Fibroblast of skin of left quadriceps (primary cell): ENCODE measurements at regions not wholly inside any gene's neighbourhood (a gene's known extent, or its start where the extent isn't known, plus 50 kb on each side); places are given as distances from the start of the nearest gene placed in this dataset.

ENCODE experiments used
- DNase-seq, 2 experiments: peaks; one replicate each; pipeline ENCODE4 v3.0.0-alpha.2; 2013; ENCODE audit warnings: low read depth in 2 of 2

DNA sequence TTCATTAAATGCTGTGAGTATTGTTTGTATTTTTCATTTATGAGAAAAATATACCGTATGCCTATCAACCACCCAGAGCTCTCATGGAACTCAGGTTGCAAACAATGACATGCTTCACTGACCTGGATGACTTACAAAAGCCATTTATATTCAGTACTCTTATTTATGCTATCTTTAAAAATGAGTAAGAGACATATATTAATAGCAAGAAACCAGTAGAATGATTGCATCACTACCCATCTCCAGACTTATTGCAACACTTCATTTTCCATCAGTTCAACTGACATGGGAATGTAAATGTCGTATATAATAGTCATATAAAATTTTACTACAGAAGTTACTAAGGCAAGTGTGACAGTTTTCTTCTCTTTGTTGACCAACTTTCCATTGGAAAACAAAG, 69.1 kb downstream of the OTP start:
- no peak for DNase-seq

DNA sequence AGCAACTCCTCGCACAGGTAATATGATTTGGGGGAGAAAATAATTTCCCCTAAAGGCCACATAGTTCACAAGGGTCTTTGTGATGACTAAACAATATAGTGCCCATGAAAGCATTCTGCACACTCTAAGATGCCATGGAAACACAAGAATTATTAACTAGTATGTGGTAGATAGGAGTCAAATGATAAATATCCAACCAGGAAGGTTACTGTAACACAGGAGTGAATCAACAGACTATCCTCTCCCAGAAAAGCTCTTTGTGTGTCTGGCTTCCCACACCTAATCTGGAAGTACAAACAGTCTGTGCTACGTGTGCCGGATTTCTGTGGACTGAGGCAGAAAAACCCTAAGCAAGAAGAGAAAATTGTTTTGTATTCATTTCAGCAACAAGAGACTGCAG, 70.0 kb downstream of the OTP start:
- no peak for DNase-seq

- no peak for DNase-seq
Observed at GRCh38 chr5:77568082-77568481, 70.4 kb downstream of the OTP start.

DNA sequence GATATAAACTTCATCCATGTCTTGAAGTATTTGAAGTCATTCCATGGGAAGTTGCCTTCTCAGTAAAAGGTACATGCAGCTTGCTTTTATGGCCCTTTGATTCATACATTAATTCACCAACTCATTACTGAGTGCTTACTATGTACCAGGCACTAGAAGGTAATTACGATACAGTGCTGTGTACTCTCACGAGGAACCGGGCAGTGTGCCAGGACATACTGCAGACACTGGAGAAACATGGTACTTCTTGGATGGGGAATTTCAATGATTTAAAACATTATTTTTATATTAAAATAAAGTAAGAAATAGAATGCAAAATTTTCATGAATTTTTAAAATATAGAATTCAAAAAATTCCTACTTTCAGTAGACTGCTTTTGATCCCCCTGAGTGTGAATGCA, 71.4 kb upstream of the WDR41 start:
- DNase-seq = no peak

GRCh38 chr5:77561965-77562364, 69.8 kb upstream of the WDR41 start:
- no peak for DNase-seq

GRCh38 chr5:77560677-77561263, 68.7 kb upstream of the WDR41 start:
- peak; percentile 20 to 34 for DNase-seq

DNA sequence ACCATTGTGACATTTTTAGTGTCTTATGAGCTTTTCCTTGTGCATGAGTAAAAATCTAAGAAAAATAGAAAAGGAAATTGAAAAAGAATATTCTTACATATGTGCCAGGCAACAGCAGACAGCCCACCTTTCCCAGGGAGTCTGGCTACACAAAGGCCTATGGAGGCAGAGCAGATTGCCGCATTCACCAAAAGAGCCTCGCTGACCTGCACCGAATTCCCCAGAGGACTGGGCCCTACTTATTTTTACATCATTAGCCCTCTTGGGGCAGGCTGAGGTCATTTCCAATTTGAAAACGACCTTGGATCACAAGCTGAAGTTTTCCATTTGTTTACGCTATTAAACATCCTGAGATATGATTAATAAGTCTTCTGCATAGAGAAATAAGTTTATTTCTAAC, 66.2 kb upstream of the WDR41 start:
- no peak for DNase-seq

- no peak for DNase-seq
Observed at GRCh38 chr5:77550406-77550805, 58.3 kb upstream of the WDR41 start.

DNA sequence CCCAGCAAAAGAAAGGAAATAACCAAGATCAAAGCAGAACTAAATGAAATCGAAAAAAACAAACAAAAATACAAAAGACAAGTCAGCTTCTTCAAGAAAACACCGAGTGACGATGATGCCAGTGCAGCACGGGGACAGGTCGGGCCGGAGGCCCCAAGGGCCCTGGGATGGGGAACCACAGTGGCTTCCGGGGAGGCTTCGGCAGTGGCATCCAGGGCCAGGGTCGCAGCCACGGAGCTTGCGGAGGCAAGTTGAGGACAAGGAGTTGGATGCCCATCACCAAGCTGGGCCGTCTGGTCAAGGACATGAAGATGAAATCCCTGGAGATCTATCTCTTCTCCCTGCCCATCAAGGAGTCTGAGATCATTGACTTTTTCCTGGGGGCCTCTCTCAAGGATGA, 53.2 kb upstream of the WDR41 start:
- no peak for DNase-seq
